ENCODE measurements at regions not wholly inside any gene's neighbourhood (a gene's known extent, or its start where the extent isn't known, plus 50 kb on each side); places are given as distances from the start of the nearest gene placed in this dataset.

- Histone ChIP-seq H3K36me3 (ENCODE audit: insufficient read depth, low read length) (no peaks in the 10 kb centered on the region), H3K4me3 (ENCODE audit: low read length) (no peak overlapping the region), H3K27ac (ENCODE audit: low read depth in 1 of 2, low read length in 2 of 2) (no peak overlapping the region), H3K4me1 (ENCODE audit: insufficient read depth, low read length) (no peaks in the 10 kb centered on the region), H3K9me3 (ENCODE audit: control insufficient read depth in 1 of 2, insufficient read depth in 1 of 2, low read length in 2 of 2) (no peaks in the 10 kb centered on the region), H3K27me3 (ENCODE audit: control insufficient read depth in 1 of 2, insufficient read depth in 2 of 2, low read length in 2 of 2) (no peaks in the 10 kb centered on the region)
- Mint-ChIP-seq H3K9me3 (peaks cover 6% of the 10 kb centered on the region), H3K36me3 (ENCODE audit: low read depth) (no peaks in the 10 kb centered on the region), H3K27ac (no peak overlapping the region), H3K27me3 (no peaks in the 10 kb centered on the region), H3K4me3 (no peak overlapping the region), H3K4me1 (ENCODE audit: low read depth) (no peaks in the 10 kb centered on the region)
- DNase-seq (no peak), ATAC-seq (ENCODE audit: poor library complexity) (no peak)
- no peak for TF ChIP-seq CTCF (IDR thresholded peaks at IDR 0.05)
- intact Hi-C loops (cut with DNase I, micrococcal nuclease) = no loop called here
- POLR2A ChIA-PET = no interaction called here
- CTCF ChIA-PET = interaction anchor here (0.6 kb wide), 1 partner anchor 42 kb away, joined by 3 read pairs; no protein-coding TSS in a partner anchor
These were observed 499.3 kb downstream of the NXPH1 start for GRCh38 chr7:8932751-8933150.

GRCh38 chr7:8937204-8937603, 503.8 kb downstream of the NXPH1 start:
- Histone ChIP-seq H3K27me3 (ENCODE audit: control insufficient read depth in 1 of 2, insufficient read depth in 2 of 2, low read length in 2 of 2) (no peaks in the 10 kb centered on the region), H3K36me3 (ENCODE audit: insufficient read depth, low read length) (no peaks in the 10 kb centered on the region), H3K4me1 (ENCODE audit: insufficient read depth, low read length) (no peaks in the 10 kb centered on the region), H3K9me3 (ENCODE audit: control insufficient read depth in 1 of 2, insufficient read depth in 1 of 2, low read length in 2 of 2) (no peaks in the 10 kb centered on the region), H3K27ac (ENCODE audit: low read depth in 1 of 2, low read length in 2 of 2) (no peak overlapping the region), H3K4me3 (ENCODE audit: low read length) (no peak overlapping the region)
- Mint-ChIP-seq H3K4me3 (no peak overlapping the region), H3K9me3 (peaks cover 12% of the 10 kb centered on the region), H3K4me1 (ENCODE audit: low read depth) (no peaks in the 10 kb centered on the region), H3K27ac (no peak overlapping the region), H3K36me3 (ENCODE audit: low read depth) (no peaks in the 10 kb centered on the region), H3K27me3 (no peaks in the 10 kb centered on the region)
- intact Hi-C loops (cut with DNase I, micrococcal nuclease) = no loop called here
- no peak for TF ChIP-seq CTCF (IDR thresholded peaks at IDR 0.05)
- CTCF ChIA-PET = no interaction called here
- POLR2A ChIA-PET = no interaction called here
- ATAC-seq (ENCODE audit: poor library complexity) = no peak
- DNase-seq = no peak

GRCh38 chr7:8938044-8938805, 504.8 kb downstream of the NXPH1 start:
- H3K27me3 ChIP-seq (ENCODE audit: control insufficient read depth in 1 of 2, insufficient read depth in 2 of 2, low read length in 2 of 2) = no peaks in the 10 kb centered on the region
- H3K4me1 ChIP-seq (ENCODE audit: insufficient read depth, low read length) = no peaks in the 10 kb centered on the region
- ATAC-seq (ENCODE audit: poor library complexity) (no peak), DNase-seq (no peak)
- no peak overlapping the region for H3K27ac ChIP-seq (ENCODE audit: low read depth in 1 of 2, low read length in 2 of 2)
- Mint-ChIP-seq H3K27ac (no peak overlapping the region), H3K36me3 (ENCODE audit: low read depth) (no peaks in the 10 kb centered on the region), H3K4me3 (no peak overlapping the region), H3K4me1 (ENCODE audit: low read depth) (no peaks in the 10 kb centered on the region), H3K9me3 (peaks cover 14% of the 10 kb centered on the region), H3K27me3 (no peaks in the 10 kb centered on the region)
- H3K9me3 ChIP-seq (ENCODE audit: control insufficient read depth in 1 of 2, insufficient read depth in 1 of 2, low read length in 2 of 2) = no peaks in the 10 kb centered on the region
- ChIA-PET POLR2A (no interaction called here), CTCF (no interaction called here)
- H3K36me3 ChIP-seq (ENCODE audit: insufficient read depth, low read length) = no peaks in the 10 kb centered on the region
- no peak overlapping the region for H3K4me3 ChIP-seq (ENCODE audit: low read length)
- no peak for TF ChIP-seq CTCF (IDR thresholded peaks at IDR 0.05)
- intact Hi-C loops (cut with DNase I, micrococcal nuclease) = no loop called here
